HG02763 (cell line): ENCODE measurements at regions not wholly inside any gene's neighbourhood (a gene's known extent, or its start where the extent isn't known, plus 50 kb on each side); places are given as distances from the start of the nearest gene placed in this dataset.

ENCODE experiments used
- ATAC-seq: cut with Tn5 transposase; IDR thresholded peaks from one replicate; pipeline ENCODE4 v1.9.1; 2021; ENCODE audit warnings: mild to moderate bottlenecking, moderate library complexity; ENCODE audit not compliant: unreplicated experiment

DNA sequence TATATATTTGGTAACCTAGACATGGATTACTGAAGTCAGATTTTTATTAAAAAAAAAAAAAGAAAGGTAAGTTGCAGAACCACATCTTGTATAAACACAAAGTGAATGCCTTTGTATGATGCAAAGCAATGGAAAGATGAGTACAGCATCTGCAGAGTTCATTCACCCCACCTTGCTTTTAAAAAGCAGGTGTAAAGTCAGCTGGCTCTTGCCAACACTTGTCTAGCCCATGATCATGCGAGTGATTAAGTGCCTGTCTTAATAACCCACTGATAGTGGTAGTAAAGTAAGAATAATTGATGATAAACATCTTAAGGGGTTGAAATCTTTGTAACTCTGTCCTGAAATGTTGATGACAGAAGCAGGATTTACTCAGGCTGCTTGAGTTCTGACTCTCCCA lies 710.4 kb downstream of the EFNB2 start:
- ATAC-seq: no peak

DNA sequence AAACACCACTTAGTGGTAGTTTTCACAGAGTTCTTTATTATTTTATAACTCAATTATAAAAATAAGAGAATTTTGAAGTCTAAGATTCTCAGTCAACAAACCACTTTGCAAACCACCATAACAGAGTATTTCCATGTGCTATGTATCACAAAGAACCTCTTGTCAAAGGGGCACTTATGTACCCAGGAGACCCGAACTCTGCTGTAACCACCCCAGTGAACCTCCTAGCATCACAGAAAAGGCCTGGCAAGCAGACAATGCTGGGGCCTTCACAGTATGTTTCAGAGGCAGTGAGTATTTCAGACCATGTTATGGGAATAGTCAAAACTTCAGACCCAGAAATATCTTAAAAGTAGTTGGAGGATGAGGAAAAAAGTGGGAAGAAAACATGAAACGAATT lies 714.1 kb downstream of the EFNB2 start:
- ATAC-seq: no peak

DNA sequence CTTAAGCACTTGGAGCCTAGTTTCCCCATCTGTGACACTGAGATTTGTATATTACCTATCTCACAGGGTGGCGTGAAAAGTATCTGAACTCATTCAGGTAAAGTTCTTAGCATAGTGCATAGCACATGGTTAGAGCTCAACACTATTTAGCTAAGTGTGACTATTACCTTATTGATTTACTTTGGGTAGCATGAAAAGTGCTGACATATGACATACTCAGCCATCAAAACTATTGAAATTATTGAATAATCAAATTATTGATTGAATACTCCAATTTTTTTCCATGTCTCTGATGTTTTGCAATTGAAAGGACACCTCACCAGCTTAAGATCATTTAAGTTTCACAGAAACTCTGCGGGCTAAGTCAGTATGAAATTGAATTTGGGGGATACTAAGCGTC lies 715.0 kb downstream of the EFNB2 start:
- ATAC-seq: no peak

DNA sequence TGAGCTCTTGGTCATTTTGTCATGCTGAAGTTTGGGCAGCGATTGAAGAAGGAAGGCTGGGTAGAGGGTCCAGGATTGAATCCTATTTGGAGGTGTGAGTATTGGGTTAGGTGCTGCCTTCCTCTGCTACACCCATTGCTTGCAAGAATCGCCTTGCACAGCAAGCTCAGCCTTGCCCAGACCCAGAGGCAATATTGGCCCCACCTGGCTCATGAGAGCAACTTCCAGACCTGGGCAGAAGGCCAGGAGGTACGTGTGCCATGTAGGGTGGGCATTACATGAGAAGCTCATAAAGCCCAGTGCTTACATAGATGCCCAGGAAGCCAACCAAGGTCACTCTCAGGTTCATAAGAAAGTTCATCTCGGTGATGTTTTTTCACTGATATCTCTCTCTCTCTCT lies 718.0 kb downstream of the EFNB2 start:
- no peak for ATAC-seq

DNA sequence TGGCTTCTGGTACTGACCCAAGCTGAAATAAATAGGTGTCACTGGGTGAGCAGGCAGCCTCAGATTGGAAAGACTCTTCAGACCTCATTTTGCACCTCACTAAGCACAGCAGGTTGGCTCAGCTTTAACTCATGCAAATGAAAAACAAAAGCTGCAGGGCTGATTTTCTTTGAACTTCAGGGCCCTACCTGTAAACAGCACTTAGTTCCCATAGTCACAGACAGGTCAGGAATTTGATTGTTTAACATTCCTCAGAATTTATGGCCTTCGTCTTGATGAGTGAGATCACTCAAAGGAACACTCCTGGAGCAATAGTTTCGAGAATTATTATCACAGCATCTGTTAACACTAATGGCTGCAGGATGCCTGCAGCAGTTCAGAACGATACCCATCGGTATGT lies 718.5 kb downstream of the EFNB2 start:
- ATAC-seq: no peak

DNA sequence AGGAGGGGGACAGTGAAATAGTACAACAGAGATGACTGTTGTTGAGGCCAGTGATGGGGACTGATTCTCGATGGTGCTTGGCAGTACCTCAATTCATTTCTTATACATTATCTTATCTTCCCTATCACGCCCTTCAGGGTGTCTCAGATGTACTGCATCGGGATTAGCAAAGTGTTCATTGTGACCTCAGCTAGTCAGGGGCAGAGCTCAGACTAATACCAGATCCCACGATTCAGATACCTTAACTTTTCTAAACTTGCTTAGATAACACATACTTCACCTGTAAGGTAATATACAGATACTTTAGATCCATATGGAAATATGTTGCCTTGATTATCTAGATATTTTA lies 720.6 kb downstream of the EFNB2 start:
- no peak for ATAC-seq

DNA sequence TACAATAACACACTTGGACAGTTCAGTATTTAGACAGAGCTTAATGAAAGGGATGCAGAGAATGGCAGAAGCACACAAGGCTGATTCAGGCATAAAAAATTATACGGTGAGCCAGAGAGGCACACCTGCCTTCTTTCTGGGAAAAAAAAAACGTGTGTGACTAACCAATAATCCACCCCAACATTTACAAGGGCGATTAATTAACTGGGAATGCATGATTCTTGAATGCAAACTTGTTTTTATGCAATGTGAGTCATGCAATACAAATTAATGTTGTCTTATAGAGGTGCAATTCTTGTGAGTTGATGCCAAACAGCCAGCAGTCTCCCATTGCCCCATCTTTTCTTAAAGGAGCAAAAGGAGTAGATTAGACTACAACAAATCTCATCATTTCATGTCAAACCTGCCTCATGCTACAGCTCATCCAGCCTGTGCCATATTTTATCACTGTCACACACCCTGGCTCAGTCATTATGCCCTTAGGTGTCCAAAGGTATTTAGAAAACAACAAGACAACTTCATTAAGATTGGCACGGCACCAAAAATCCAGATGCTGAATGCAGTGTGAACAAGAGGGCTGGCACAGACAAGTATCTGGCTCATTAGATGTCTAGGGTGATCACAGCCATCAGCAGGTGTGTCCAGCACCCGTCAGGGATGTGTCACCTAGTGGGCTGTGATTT lies 721.1 kb downstream of the EFNB2 start:
- no peak for ATAC-seq

DNA sequence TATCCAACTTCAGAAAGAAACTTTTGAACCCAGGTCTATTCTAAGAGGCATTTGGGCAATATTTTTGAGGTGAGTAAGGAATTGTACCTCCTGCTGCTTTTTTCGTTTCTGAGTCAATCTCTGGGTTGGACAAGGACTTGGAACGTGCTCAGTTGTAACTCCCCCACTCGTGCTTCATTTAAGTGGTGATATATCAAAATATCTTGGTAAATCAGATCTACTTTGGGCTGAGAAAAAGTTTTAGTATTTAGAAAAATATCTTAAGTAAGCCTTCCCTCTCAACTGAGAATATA lies 728.9 kb downstream of the EFNB2 start:
- no peak for ATAC-seq

DNA sequence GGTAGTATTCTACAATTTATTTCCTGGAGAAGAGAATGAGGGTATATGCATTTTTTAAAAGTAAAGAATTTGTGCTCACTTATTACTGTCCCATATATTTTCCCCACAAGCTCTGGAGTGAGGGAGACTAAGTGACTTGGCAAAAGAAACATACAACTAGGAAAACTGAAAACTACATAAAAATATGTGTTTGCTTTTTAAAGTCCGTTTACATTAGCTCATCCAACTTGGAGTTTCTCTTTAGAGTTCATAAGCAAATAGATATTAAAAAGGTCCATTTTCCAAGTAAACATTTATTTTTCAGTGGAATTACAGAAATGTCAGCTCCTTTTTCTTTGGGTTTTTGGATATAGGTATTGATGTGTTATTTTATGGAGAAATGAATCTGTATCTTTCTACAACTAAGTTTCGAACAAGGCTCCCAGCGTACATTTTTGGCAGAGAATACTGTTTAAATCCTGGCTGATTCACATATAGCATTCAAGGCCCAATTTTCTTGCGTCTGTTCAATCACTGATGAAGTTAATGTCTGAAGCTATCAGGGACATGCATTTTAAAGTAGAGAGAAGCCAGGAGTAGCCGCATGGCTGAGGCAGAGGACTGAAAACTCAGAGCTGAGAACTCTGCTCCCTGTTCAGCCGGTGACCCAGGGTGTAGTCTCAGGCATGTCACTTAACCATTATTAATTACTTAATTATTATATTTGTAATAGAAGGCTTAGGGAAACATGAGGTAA lies 729.4 kb downstream of the EFNB2 start:
- ATAC-seq: no peak

DNA sequence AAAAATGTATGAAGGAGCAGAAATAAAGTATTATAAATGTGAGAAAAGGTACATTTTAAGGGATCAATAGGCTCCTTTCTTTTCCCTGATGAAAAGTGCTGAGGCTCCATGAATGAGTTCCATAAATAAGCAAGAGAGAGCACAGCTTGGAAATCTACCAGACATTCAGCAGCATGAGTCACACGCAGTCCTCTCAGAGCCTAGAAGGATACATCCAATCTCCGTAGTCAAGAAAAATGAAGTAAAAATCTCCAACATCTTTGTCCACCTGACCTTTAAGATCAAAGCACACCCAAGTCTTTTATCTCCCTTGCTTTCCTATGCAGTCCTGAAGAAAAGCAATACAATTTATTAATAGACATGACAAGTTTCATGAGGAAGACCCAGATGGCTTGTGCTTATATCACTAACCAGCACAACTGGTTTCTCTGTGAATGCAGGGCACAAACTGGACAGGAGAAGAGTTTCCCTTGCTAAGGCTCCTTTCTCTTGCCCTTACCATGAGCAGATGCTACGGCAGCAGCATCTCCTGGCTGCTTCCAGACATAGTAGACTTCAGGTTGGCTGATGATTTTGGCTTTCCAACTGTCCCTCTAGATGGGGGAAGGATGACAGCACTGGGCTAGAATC lies 730.8 kb downstream of the EFNB2 start:
- no peak for ATAC-seq

DNA sequence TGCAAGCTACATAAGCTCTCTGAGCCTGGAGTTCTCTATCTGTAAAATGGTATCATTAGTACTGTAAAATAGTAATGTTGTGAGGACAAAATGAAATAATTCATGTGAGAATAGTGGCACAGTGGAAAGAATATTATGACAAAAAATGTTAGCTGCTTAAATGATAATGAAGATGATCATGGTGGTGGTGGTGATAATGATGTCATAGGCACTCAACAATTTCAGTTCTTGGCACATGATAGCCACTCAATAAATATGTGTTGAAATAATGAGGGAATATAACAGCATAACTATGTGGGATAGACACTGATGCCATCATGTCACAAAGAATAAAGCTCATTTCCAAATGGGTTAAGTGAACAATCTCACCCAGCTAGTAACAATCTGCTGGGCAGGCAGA lies 736.3 kb downstream of the EFNB2 start:
- ATAC-seq: no peak

DNA sequence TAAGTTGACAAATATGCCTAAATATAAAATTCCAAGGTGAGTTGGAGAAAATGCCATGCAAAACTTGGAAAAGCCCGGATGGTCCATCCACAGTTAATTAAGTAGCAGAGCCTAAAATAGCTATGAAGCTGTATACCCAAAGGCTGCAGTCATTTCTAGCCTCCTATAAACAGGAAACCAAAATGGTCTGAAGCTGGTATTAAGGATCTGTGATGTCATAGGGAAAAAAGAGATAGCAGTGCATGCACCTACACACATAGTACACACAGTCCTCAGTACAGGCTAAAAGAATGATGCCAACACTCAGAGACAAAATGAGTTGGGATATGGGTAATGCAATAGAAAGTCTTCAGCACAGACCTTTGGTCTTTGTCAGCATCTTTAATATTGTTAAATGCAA lies 736.9 kb downstream of the EFNB2 start:
- no peak for ATAC-seq

DNA sequence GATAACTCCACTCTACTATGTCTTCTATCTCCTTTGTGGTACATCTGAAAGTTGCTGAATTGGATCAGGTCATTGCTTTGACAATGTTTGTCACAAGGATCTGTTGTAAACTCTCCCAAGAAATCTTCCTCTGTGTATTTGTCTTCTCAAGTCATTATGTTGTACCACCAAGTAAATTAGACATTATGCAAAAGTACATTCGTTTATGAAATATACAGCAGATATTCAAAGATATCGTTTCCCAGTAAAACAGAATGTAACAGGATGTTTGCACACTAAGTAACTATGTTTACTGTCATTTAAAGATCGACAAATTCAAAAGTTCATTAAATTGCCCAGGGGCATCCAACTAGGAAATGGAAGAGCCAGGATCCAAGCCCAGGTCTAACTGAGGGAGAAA lies 739.4 kb downstream of the EFNB2 start:
- ATAC-seq: no peak

DNA sequence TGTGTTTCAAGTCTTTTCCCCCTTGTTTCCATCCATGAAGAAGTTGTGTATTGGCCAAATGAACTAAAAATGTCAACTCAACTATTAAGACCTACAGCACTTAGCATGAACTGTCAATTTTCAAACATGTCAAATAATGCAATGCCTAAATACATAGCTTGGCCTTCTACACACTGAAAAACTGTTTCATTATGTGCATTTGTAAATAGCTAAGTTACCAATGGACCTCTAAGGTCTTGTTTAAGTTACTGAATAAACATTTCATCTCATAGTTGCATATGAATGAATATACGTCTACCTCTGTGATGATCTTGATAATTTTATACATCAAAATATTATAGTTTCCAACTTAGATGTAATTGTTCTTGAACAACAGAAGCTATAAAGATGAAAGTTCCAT lies 744.5 kb downstream of the EFNB2 start:
- no peak for ATAC-seq

DNA sequence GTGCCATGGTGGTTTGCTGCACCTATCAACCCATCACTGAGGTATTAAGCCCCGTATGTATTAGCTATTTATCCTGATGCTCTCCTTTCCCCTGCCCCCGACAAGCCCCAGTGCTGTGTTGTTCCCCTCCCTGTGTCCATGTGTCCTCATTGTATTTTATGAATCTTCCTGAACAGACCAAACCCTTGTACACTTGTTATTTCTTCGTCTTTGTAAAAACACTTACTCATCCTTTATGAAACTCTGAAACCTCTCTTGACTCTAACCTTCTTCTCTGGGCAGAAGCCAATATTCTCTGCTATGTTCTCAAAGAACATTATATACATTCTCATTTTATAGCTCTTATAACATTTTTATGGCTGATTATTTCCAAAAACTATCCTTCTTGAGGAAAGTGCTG lies 746.9 kb downstream of the EFNB2 start:
- no peak for ATAC-seq

DNA sequence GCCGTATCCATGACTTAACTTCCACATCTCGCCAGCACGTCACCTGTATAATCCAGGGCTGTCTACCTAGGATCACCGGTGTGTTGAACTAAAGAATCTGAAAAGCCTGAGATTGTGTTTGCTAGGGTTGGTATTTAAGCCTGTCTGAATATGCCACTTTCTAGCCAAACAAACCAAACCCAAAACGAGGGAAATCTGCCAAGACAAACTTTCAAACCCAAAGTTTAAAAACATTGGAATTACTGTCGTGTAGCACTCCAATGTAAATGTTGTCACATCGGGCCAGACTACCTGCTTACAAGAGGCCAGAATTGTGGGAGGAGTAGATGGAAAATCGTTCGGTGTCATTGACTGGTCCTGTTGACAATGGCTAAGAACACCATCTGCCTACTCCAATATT lies 747.8 kb downstream of the EFNB2 start:
- ATAC-seq: no peak

DNA sequence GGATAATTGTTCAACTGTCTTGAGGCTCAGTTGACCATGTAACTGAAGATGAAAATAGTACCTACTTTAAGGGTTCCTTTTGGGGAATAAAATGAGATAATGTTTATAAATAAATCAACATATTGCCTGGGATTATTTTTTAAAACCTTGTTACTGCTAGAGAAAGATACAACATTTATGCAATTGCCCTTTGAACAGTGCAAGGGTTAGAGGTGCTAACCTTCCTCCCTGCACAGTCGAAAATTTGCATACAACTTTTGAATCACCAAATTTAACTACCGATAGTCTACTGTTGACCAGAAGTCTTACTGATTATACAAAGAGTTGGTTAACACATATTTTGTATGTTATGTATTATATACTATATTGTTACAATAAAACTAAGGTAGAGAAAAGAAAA lies 750.0 kb downstream of the EFNB2 start:
- ATAC-seq: no peak

DNA sequence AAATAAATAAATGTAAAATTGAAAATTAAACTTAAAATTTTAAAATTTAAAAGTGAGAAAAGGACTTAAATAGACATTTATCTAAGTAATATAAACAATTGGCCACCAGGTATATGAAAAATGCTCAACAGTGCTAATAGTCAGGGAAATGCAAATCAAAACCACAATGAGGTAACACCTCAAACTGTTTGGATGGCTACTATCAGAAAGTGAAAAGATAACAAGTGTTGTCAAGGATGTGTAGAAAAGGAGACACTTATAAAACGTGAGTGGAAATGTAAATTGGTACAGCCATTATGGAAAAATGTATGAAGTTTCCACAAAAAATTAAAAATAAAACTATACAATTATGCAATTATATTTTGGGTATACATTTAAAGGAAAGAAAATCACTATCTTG lies 752.2 kb downstream of the EFNB2 start:
- no peak for ATAC-seq

DNA sequence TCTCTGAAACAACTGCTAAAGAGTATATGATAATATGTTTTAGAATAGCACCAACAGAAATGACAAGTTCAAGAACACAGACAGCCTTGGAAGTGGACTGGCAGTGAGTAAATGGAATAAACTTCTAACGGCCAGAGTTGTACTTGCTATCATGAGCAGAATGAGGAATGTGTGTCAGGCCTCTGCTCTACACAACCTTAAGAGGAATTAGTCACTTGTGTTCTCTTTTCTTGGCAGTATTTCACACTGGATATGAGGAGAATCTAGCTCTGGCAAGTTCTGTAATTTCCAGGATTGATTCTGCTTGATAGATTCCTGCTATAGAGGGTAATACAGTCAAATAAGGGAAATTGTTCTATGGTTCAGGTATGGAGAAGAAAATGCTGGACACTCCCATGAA lies 757.3 kb downstream of the EFNB2 start:
- ATAC-seq: no peak

DNA sequence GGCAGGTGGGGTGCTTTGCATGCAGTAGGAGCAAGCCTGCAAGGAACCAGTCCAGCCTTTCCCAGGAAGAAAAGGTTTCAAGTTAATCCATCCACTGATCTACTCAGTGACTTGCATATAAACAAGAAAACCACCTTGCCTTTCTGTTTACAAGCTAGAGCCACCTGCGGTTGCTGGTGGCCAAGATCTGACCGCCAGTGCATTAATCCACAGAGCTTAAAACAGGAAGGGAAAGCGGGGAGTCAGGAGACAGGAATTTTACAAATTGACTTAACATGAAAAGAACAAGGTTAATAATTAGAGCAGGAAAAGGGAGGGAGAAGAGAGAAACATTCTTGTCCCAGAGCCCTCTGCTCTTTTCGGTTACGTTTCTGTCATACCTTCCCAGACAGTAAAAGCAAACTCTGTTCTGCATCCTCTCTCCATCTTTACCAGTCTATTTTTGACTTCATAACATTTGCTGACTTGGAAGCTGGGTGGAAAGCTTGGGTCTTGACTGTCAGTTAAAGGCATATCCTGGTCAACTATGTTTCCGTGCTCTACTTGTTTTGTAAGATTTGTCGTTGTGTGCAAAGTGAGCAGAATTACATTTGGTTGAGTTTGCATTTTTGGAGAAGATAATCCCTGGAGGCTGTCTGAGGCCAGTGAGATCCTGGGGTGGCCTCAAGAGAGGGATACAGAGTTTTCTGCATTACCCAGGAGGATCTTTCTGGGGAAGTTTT lies 760.6 kb downstream of the EFNB2 start:
- ATAC-seq: no peak

DNA sequence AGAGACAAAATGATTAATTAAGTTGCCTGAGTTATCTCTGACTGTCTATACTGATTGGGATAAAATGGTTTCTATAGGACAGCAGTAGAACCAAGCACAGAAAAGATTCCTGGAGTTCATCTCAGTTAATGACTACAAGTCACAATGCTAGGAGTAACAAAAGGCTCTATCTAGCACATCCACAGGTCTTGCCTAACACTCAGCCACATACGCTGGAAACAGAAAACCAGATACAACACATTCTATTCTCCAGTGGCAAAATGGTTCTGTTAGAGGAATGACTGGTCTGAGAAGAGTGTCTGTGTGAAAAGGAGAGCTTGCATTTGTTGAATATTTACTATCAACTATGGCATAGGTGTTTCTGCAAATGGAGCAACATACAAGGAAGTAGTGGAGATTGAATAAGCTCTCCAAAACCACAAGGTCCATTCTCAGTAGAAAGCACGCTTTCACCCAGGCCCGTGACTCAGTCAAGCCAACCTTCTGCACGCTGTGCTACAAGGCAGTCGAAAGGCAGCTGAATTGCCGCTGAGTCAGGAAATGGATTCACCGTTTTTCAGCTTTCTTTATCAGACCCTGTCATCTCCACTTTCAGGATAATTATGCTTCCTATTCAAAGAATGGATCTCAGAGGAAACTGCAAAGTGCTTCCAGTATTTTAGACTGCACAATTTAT lies 761.5 kb downstream of the EFNB2 start:
- ATAC-seq: no peak

DNA sequence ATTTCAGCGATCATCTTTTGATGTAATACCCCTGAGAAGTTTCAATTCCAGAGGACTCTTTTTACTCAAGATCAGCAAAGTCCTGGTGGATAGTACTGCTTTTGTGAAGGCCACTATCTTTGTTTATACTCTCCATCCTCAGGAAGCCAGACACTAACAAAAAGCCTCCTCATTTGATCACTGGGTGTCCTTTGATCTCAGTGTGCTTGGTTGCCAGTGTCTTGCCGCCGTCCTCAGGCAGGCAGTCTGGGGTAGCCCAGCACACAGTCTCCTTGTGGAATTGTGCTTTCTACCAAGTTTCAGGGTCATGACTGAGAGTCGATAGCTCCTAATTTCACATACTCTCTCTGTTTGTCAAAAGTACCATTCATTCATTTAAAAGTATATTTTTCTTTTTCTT lies 762.2 kb downstream of the EFNB2 start:
- ATAC-seq: no peak
